ES-I3 (cell line): ENCODE measurements at regions not wholly inside any gene's neighbourhood (a gene's known extent, or its start where the extent isn't known, plus 50 kb on each side); places are given as distances from the start of the nearest gene placed in this dataset.
A peak's percentile ranks its signal among the peaks of the same experiment; 100 is the strongest.
"Not testable (repeated sequence)": the region's sequence is repeated elsewhere in the genome, so short reads cannot be mapped to it uniquely, and the experiment has no call there.

Experiments used
- H3K36me3 ChIP-seq: 2 replicates; pipeline ENCODE4 v1.6.1; 2013; ENCODE audit warnings: mild to moderate bottlenecking, low read length, control low read depth, moderate library complexity; ENCODE audit not compliant: insufficient read depth
- H3K4me1 ChIP-seq: 2 replicates; pipeline ENCODE4 v1.6.1; 2013; ENCODE audit warnings: mild to moderate bottlenecking, control low read depth, low read length; ENCODE audit not compliant: insufficient read depth
- H3K9ac ChIP-seq: 2 replicates; pipeline ENCODE4 v1.6.1; 2013; ENCODE audit warnings: low read depth, mild to moderate bottlenecking, low read length, moderate library complexity
- H3K9me3 ChIP-seq: 2 replicates; pipeline ENCODE4 v1.6.1; 2013; ENCODE audit warnings: mild to moderate bottlenecking, low read length, moderate library complexity; ENCODE audit not compliant: control insufficient read depth, insufficient read depth

DNA sequence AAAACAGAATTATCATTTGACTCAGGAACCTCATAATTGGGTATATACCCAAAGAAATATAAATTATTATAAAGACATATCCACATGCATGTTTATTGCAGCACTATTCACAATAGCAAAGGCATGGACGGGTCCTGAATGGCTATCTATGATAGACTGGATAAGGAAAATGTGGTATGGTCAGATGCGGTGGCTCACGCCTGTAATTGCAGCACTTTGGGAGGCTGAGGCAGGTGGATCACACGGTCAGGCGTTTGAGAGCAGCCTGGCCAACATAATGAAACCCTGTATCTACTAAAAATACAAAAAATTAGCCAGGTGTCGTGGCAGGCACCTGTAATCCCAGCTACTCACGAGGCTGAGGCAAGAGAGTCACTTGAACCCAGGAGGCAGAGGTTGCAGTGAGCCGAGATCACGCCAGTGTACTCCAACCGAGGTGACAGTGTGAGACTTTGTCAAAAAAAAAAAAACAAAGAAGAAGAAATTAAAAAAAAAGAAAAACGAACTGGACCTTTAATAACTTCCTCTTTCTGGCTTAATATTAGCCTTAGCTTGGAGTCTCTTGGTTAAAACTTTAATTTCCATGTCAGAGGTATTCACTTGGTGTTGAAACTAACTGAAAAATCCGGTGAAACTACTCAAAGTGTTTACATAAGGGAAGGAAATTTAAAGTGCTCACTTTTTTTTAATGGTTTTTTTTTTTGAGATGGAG is 104.4 kb downstream of the ZNF486 start:
- Histone ChIP-seq H3K4me1 (peaks cover 7% of the 10 kb centered on the region; the same call in 1 of the 2 replicates), H3K36me3 (no peaks in the 10 kb centered on the region), H3K9me3 (no peaks in the 10 kb centered on the region), H3K9ac (no peak overlapping the region)

DNA sequence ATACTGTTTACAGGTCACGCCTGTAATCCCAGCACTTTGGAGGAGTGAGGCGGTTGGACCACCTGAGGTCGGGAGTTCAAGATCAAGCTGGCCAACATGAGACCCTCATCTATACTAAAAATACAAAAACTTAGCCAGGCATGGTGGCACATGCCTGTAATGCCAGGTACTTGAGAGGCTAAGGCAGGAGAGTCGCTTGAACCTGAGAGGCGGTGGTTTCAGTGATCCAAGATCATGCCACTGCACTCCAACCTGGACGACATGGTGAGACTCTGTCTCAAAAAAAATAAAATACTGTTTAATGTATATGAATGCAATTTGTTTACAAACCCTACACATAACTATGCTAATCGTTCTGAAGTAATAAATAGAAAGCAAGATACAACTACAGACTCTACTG is 102.4 kb downstream of the ZNF486 start:
- Histone ChIP-seq H3K4me1 (peaks cover 7% of the 10 kb centered on the region; the same call in 1 of the 2 replicates), H3K36me3 (no peaks in the 10 kb centered on the region), H3K9ac (no peak overlapping the region), H3K9me3 (no peaks in the 10 kb centered on the region)

DNA sequence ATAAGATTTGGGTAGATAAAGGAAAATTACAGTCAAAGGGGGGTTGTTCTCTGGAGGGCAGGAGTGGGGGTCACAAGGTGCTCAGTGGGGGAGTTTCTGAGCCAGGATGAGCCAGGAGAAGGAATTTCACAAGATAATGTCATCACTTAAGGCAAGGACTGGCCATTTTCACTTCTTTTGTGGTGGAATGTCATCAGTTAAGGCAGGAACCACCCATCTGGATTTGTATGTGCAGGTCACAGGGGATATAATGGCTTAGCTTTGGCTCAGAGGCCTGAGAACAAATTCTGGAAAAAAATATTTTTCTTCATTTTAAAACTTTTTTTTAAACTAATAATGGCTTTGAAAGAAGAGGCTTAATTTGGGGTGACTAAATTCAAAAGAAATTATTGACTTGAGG is 94.5 kb downstream of the ZNF486 start:
- Histone ChIP-seq H3K4me1 (peaks cover 33% of the 10 kb centered on the region), H3K9ac (peak overlapping the region; percentile 18; the same call in 1 of the 2 replicates)
- H3K36me3 ChIP-seq, H3K9me3 ChIP-seq: not testable (repeated sequence)

DNA sequence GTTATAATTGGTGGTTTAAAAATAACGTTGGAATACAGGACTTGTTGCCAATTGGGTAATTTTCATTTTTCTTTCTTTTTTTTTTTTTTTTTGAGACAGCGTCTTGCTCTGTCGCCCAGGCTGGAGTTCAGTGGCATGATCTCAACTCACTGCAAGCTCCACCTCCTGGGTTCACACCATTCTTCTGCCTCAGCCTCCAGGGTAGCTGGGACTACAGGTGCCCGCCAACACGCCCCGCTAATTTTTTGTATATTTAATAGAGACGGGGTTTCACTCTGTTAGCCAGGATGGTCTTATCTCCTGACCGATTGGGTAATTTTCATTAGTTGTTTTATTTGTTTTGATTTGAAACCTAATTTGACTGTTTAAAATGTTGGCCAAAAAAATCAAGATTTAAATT is 93.7 kb downstream of the ZNF486 start:
- H3K9me3 ChIP-seq, H3K36me3 ChIP-seq: not testable (repeated sequence)
- Histone ChIP-seq H3K4me1 (peaks cover 33% of the 10 kb centered on the region), H3K9ac (peak overlapping the region; percentile 3; the same call in 1 of the 2 replicates)

DNA sequence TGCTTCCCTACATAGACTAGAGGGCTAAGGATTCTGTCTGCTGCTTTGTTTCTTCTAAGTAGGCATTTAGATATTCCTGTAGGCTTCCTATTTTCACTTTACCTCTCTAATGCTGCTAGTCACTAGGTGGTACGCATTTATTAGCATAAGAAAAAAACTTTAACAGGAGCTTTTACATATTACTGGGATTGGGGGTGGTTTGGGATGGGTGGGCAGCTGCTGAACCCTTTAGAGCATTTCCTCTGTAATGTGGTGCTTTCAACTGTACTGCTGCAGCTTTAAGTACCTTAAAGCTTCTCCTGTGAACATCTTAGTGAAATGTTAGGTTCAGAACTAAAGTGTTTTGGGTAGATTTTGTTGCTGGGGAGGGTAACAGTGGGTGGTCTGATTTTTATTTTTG is 92.6 kb downstream of the ZNF486 start:
- H3K36me3 ChIP-seq = no peaks in the 10 kb centered on the region
- no peaks in the 10 kb centered on the region for H3K9me3 ChIP-seq
- H3K4me1 ChIP-seq = peaks cover 33% of the 10 kb centered on the region
- peak overlapping the region; percentile 24; the same call in 1 of the 2 replicates for H3K9ac ChIP-seq

DNA sequence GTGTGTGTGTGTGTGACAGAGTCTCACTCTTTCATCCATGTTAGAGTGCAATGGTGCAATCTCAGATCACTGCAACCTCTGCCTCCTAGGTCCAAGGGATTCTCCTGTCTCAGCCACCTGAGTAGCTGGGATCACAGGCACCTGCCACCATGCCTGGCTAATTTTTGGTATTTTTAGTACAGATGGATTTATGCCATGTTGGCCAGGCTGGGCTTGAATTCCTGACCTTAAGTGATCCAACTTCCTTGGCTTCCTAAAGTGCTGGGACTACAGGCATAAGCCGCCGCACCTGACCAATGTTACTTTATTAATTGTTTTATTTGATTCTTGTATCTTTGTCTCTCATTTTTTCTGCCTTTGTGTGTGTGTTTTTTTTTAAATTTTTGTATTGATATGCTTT is 89.6 kb downstream of the ZNF486 start:
- no peaks in the 10 kb centered on the region for H3K9me3 ChIP-seq
- peaks cover 16% of the 10 kb centered on the region for H3K4me1 ChIP-seq
- no peaks in the 10 kb centered on the region for H3K36me3 ChIP-seq
- H3K9ac ChIP-seq = no peak overlapping the region

DNA sequence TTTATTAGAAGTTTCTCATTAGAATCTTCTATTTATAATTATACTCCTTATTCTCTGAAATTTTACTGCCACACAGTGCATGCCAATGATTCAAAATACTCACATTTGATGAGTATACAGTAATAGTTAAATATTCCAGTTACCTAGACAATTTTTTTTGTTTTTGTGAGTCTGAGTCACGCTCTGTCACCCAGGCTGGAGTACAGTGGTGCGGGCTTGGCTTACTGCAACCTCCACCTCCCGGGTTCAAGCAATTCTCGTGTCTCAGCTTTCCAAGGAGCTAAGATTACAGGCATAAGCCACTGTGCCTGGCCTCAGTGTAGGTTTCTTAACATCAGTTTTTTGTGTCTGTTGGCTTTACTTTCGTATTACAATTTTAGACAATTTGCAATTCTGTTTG is 87.1 kb downstream of the ZNF486 start:
- no peaks in the 10 kb centered on the region for H3K9me3 ChIP-seq
- no peak overlapping the region for H3K9ac ChIP-seq
- no peaks in the 10 kb centered on the region for H3K36me3 ChIP-seq
- H3K4me1 ChIP-seq = peaks cover 16% of the 10 kb centered on the region

DNA sequence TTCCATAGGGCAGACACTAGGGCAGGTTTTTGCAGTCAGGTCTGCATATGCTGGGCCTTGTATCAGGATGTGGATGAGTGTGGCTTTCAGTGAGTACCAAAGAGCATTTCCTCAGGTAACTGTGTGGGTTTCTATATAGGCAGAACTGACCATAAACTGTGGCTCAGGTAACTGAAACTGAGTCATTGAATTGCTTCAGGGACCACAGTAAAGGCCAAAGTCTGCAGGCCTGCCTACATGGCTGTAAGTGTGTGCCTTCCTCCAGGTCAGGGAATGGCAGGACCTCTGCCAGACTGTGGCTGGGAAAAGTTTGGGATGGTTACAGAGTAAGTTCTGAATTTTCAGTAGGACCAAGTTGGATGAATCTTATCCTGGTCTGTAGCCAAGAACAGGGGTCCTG is 85.6 kb downstream of the ZNF486 start:
- peaks cover 17% of the 10 kb centered on the region for H3K4me1 ChIP-seq
- H3K36me3 ChIP-seq = no peaks in the 10 kb centered on the region
- H3K9me3 ChIP-seq = no peaks in the 10 kb centered on the region
- no peak overlapping the region for H3K9ac ChIP-seq

DNA sequence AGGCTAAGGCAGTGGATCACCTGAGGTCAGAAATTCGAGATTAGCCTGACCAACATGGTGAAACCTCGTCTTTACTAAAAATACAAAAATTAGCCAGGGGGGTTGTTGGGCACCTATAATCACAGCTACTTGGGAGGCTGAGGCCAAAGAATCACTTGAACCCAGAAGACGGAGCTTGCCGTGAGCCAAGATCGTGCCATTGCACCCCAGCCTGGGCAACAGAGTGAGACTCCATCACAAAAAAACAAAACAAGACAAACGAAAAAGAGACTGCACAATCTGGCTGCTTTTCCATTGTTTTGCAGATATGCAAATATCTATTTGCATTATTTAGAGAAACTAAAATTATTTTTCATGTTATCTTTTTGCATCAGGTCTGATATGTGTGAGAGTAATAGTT is 83.6 kb downstream of the ZNF486 start:
- Histone ChIP-seq H3K9ac (no peak overlapping the region), H3K9me3 (no peaks in the 10 kb centered on the region), H3K36me3 (no peaks in the 10 kb centered on the region), H3K4me1 (peaks cover 22% of the 10 kb centered on the region)

DNA sequence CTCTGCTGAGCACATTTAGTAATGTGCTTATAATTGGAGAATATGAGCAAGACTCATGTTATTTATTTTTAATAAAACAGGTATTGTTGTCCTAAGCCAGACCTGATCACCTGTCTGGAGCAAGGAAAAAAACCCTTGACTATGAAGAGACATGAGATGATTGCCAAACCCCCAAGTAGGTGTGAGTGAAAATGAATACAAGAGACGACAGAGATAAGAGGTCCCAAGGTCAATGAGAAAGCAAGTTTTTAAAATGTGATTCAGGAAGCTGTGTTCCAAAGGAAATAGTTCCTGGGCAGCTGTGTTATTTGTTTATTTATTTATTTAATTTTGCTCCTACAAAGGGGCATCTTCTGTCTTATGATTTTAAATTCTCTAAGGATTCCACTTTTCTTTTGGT is 83.1 kb downstream of the ZNF486 start:
- Histone ChIP-seq H3K4me1 (peaks cover 22% of the 10 kb centered on the region), H3K9ac (no peak overlapping the region), H3K36me3 (no peaks in the 10 kb centered on the region), H3K9me3 (no peaks in the 10 kb centered on the region)
